ENCODE measurements at regions not wholly inside any gene's neighbourhood (a gene's known extent, or its start where the extent isn't known, plus 50 kb on each side); places are given as distances from the start of the nearest gene placed in this dataset.

DNA sequence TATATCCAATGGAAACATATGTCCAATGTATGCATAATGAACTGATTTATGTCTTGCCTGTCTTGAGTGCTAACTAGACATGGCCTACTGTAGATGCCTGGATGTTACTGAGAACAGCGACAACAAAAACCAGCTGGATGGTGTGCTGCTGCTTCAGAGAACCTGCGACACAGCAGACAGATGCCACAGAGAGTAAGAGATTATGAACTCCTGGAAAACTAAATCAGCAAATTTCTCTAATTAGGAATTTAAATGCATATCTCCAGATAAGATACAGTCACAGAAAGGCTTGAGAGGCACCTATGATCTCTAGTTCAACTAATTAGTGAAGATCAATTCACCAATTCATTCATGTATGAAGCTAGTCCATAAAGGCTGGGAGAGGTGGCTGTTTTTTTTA, 1508.0 kb upstream of the TENM4 start:
- H2AK5ac ChIP-seq (ENCODE audit: low read depth, low read length): no peak overlapping the region
- ATAC-seq (ENCODE audit: low read depth): no peak
- H4K8ac ChIP-seq (ENCODE audit: low read depth in 2 of 2, low read length in 2 of 2): no peak overlapping the region
- H3K4me1 ChIP-seq (ENCODE audit: control insufficient read depth, insufficient read depth, low read length): no peaks in the 10 kb centered on the region
- H3K18ac ChIP-seq (ENCODE audit: low read depth, low read length): no peak overlapping the region
- H3K79me1 ChIP-seq (ENCODE audit: low read depth in 1 of 2, low read length in 2 of 2): no peaks in the 10 kb centered on the region
- H3K36me3 ChIP-seq (ENCODE audit: control insufficient read depth, insufficient read depth, low read length): no peaks in the 10 kb centered on the region
- dilution Hi-C loops (cut with HindIII; ENCODE audit: low sequenced_read_pairs, unreplicated experiment): no loop called here
- H3K27me3 ChIP-seq (ENCODE audit: control insufficient read depth, insufficient read depth, low read length): no peaks in the 10 kb centered on the region
- no peak overlapping the region for H3K23ac ChIP-seq (ENCODE audit: low read depth, low read length)
- no peak overlapping the region for H2AK9ac ChIP-seq (replicated peaks; ENCODE audit: low read depth, low read length, poor library complexity)
- POLR2A ChIA-PET (ENCODE audit: unreplicated experiment): no interaction called here
- H2BK120ac ChIP-seq (ENCODE audit: low read depth, low read length): no peak overlapping the region
- no peak overlapping the region for H2BK20ac ChIP-seq (ENCODE audit: low read depth, low read length)
- no peaks in the 10 kb centered on the region for H3K9me1 ChIP-seq (ENCODE audit: insufficient read depth, low read length)
- H3K4ac ChIP-seq (ENCODE audit: low read depth, low read length): no peak overlapping the region
- no peak overlapping the region for H3K4me3 ChIP-seq (ENCODE audit: insufficient read depth, low read depth, low read length)
- BruUV-seq (replicated peaks): no TSS peak
- H4K91ac ChIP-seq (ENCODE audit: insufficient read depth, low read depth, low read length): no peak overlapping the region
- H3K56ac ChIP-seq (ENCODE audit: extremely low read depth, insufficient read depth, low read length): no peak overlapping the region
- TF ChIP-seq RCOR1 (IDR thresholded peaks at IDR 0.05; ENCODE audit: insufficient replicate concordance, low read length): no peak
- no peak for TF ChIP-seq MXI1 (IDR thresholded peaks at IDR 0.05; ENCODE audit: borderline replicate concordance, low read depth, low read length)
- TF ChIP-seq, protein P1, sequence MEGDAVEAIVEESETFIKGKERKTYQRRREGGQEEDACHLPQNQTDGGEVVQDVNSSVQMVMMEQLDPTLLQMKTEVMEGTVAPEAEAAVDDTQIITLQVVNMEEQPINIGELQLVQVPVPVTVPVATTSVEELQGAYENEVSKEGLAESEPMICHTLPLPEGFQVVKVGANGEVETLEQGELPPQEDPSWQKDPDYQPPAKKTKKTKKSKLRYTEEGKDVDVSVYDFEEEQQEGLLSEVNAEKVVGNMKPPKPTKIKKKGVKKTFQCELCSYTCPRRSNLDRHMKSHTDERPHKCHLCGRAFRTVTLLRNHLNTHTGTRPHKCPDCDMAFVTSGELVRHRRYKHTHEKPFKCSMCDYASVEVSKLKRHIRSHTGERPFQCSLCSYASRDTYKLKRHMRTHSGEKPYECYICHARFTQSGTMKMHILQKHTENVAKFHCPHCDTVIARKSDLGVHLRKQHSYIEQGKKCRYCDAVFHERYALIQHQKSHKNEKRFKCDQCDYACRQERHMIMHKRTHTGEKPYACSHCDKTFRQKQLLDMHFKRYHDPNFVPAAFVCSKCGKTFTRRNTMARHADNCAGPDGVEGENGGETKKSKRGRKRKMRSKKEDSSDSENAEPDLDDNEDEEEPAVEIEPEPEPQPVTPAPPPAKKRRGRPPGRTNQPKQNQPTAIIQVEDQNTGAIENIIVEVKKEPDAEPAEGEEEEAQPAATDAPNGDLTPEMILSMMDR (conservative IDR thresholded peaks at IDR 0.05; ENCODE audit: low read depth, low read length): no peak
- no peak for TF ChIP-seq BHLHE40 (IDR thresholded peaks at IDR 0.05; ENCODE audit: low read depth, low read length)
- TF ChIP-seq NFE2L2 (IDR thresholded peaks at IDR 0.05; ENCODE audit: low read depth, low read length): no peak
- no peak for TF ChIP-seq CHD1 (IDR thresholded peaks at IDR 0.05; ENCODE audit: low read depth, low read length)
- no peak for TF ChIP-seq RAD21 (IDR thresholded peaks at IDR 0.05; ENCODE audit: low read length)
- TF ChIP-seq, protein P2, sequence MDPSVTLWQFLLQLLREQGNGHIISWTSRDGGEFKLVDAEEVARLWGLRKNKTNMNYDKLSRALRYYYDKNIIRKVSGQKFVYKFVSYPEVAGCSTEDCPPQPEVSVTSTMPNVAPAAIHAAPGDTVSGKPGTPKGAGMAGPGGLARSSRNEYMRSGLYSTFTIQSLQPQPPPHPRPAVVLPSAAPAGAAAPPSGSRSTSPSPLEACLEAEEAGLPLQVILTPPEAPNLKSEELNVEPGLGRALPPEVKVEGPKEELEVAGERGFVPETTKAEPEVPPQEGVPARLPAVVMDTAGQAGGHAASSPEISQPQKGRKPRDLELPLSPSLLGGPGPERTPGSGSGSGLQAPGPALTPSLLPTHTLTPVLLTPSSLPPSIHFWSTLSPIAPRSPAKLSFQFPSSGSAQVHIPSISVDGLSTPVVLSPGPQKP (IDR thresholded peaks at IDR 0.05; ENCODE audit: borderline replicate concordance, low read depth, low read length): no peak
- no peak for TF ChIP-seq CEBPB (IDR thresholded peaks at IDR 0.05; ENCODE audit: low read depth, low read length)
- TF ChIP-seq, protein P3, sequence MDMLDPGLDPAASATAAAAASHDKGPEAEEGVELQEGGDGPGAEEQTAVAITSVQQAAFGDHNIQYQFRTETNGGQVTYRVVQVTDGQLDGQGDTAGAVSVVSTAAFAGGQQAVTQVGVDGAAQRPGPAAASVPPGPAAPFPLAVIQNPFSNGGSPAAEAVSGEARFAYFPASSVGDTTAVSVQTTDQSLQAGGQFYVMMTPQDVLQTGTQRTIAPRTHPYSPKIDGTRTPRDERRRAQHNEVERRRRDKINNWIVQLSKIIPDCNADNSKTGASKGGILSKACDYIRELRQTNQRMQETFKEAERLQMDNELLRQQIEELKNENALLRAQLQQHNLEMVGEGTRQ (IDR thresholded peaks at IDR 0.05; ENCODE audit: low read depth, low read length): no peak
- TF ChIP-seq POLR2A (IDR thresholded peaks at IDR 0.05; ENCODE audit: low read depth, low read length): no peak
- no peak for TF ChIP-seq FOS (IDR thresholded peaks at IDR 0.05; ENCODE audit: low read depth, low read length)
- TF ChIP-seq RFX5 (IDR thresholded peaks at IDR 0.05; ENCODE audit: low read depth, low read length): no peak
- no peak for TF ChIP-seq SMC3 (IDR thresholded peaks at IDR 0.05; ENCODE audit: low read depth, low read length)
- no peak for TF ChIP-seq MAZ (IDR thresholded peaks at IDR 0.05; ENCODE audit: borderline replicate concordance, low read depth, low read length)
- no peak for TF ChIP-seq MAFK (IDR thresholded peaks at IDR 0.05; ENCODE audit: low read depth, low read length)
- no peak overlapping the region for H3K14ac ChIP-seq (replicated peaks; ENCODE audit: low read depth, low read length)
- no peak overlapping the region for H3K27ac ChIP-seq (ENCODE audit: insufficient read depth, low read length)
- no peaks in the 10 kb centered on the region for H3K9me3 ChIP-seq (ENCODE audit: control insufficient read depth, insufficient read depth, low read length)
- H3K4me2 ChIP-seq (ENCODE audit: low read depth, low read length): no peak overlapping the region
- no peak overlapping the region for H2BK15ac ChIP-seq (ENCODE audit: low read depth, low read length)
- H2AFZ ChIP-seq (replicated peaks; ENCODE audit: low read length, poor library complexity): no peak overlapping the region
- no peak overlapping the region for H2BK5ac ChIP-seq (ENCODE audit: low read depth, low read length, poor library complexity, severe bottlenecking)
- no peak overlapping the region for H4K5ac ChIP-seq (ENCODE audit: low read depth, low read length)
- no CpG with 5 or more reads among the region's 2 CpGs for WGBS, 2 experiments (ENCODE audit: extremely low coverage in 2 of 2, insufficient read length in 1 of 2)
- CTCF ChIA-PET: interaction anchor here (0.6 kb wide), 1 partner anchor 188 kb away, joined by 3 read pairs; no protein-coding TSS in a partner anchor
- in situ Hi-C loops (cut with MboI; ENCODE audit: low sequenced_read_pairs): no loop called here
- DNase-seq: no peak
- H3K9ac ChIP-seq (ENCODE audit: low read depth, low read length): no peak overlapping the region
- intact Hi-C loops (cut with micrococcal nuclease): no loop called here
- no peaks in the 10 kb centered on the region for H4K20me1 ChIP-seq (ENCODE audit: insufficient read depth, low read length)
